OCI-LY1 (cell line): ENCODE measurements at regions not wholly inside any gene's neighbourhood (a gene's known extent, or its start where the extent isn't known, plus 50 kb on each side); places are given as distances from the start of the nearest gene placed in this dataset.
A peak's percentile ranks its signal among the peaks of the same experiment; 100 is the strongest.

ENCODE experiments used
- H2AFZ ChIP-seq: fragments of 200-600 bp; sonication (generic), shearing (Covaris generic); 2 replicates; pipeline ENCODE4 v1.6.0; 2014; ENCODE audit warnings: antibody characterized with exemption, mild to moderate bottlenecking, low read length
- H3F3A ChIP-seq: fragments of 200-600 bp; sonication (generic), shearing (Covaris generic); 2 replicates; pipeline ENCODE4 v1.6.0; 2014; ENCODE audit warnings: mild to moderate bottlenecking, antibody characterized with exemption, low read length, moderate library complexity; ENCODE audit not compliant: insufficient read depth
- H3K27ac ChIP-seq: fragments of 200-600 bp; sonication (generic); 2 replicates; pipeline ENCODE4 v1.5.1; 2014; ENCODE audit warnings: low read length, mixed run types, mild to moderate bottlenecking, low read depth; ENCODE audit not compliant: poor library complexity, severe bottlenecking
- H3K27me3 ChIP-seq: fragments of 200-600 bp; sonication (generic); 2 replicates; pipeline ENCODE4 v1.6.0; 2014; ENCODE audit warnings: antibody characterized with exemption, mild to moderate bottlenecking, low read length, moderate library complexity; ENCODE audit not compliant: insufficient read depth
- H3K36me3 ChIP-seq: fragments of 200-600 bp; sonication (generic); 2 replicates; pipeline ENCODE4 v1.6.1; 2014; ENCODE audit warnings: mild to moderate bottlenecking, antibody characterized with exemption, low read length, moderate library complexity, mixed read lengths; ENCODE audit not compliant: insufficient read depth
- H3K4me1 ChIP-seq: fragments of 200-600 bp; sonication (generic); 2 replicates; pipeline ENCODE4 v1.5.1; 2014; ENCODE audit warnings: mild to moderate bottlenecking, low read length, moderate library complexity; ENCODE audit not compliant: insufficient read depth, severe bottlenecking
- H3K4me2 ChIP-seq: fragments of 200-600 bp; sonication (generic), shearing (Covaris generic); 2 replicates; pipeline ENCODE4 v1.6.1; 2014; ENCODE audit warnings: low read length
- H3K4me3 ChIP-seq: fragments of 200-600 bp; sonication (generic); 2 replicates; pipeline ENCODE4 v1.5.1; 2014; ENCODE audit warnings: low read length, low read depth, mild to moderate bottlenecking, mixed read lengths; ENCODE audit not compliant: poor library complexity, severe bottlenecking
- H3K79me2 ChIP-seq: fragments of 200-600 bp; shearing (Covaris generic); 2 replicates; pipeline ENCODE4 v1.6.1; 2016; ENCODE audit warnings: mixed run types, low read length, mixed read lengths; ENCODE audit not compliant: insufficient read depth
- H3K9ac ChIP-seq: fragments of 200-600 bp; sonication (generic), shearing (Covaris generic); 2 replicates; pipeline ENCODE4 v1.6.1; 2014; ENCODE audit warnings: mild to moderate bottlenecking, low read length, mixed read lengths
- H3K9me2 ChIP-seq: fragments of 200-600 bp; sonication (generic), shearing (Covaris generic); 2 replicates; pipeline ENCODE4 v1.6.1; 2014; ENCODE audit warnings: low read depth, mild to moderate bottlenecking, low read length, mixed read lengths
- H3K9me3 ChIP-seq: fragments of 200-600 bp; shearing (Covaris generic); 2 replicates; pipeline ENCODE4 v1.6.1; 2014; ENCODE audit warnings: low read length, mixed read lengths
- H4K20me1 ChIP-seq: fragments of 200-600 bp; sonication (generic), shearing (Covaris generic); 2 replicates; pipeline ENCODE4 v1.6.0; 2016; ENCODE audit warnings: mild to moderate bottlenecking, low read length; ENCODE audit not compliant: insufficient read depth
- CTCF ChIP-seq: fragments of 200-600 bp; sonication (generic), shearing (Covaris generic); IDR thresholded peaks from 2 replicates; pipeline ENCODE4 v1.5.1; 2017; ENCODE audit warnings: mild to moderate bottlenecking, antibody characterized with exemption, low read length, moderate library complexity, mixed read lengths
- EZH2 ChIP-seq: fragments of 200-600 bp; sonication (generic), shearing (Covaris generic); IDR thresholded peaks from 2 replicates; pipeline ENCODE4 v1.8.0; 2017; ENCODE audit warnings: borderline replicate concordance, mixed run types, mild to moderate bottlenecking, antibody characterized with exemption, low read length, moderate library complexity, mixed read lengths

GRCh38 chr5:117201001-117201400 lies 626.4 kb upstream of the SEMA6A start:
- TF ChIP-seq CTCF: no peak
- Histone ChIP-seq H4K20me1 (no peaks in the 10 kb centered on the region), H3K4me1 (no peaks in the 10 kb centered on the region), H3K9me2 (no peaks in the 10 kb centered on the region), H2AFZ (no peak overlapping the region), H3K27me3 (no peaks in the 10 kb centered on the region), H3K36me3 (no peaks in the 10 kb centered on the region), H3K9ac (no peak overlapping the region), H3K27ac (no peak overlapping the region), H3K4me3 (no peak overlapping the region), H3F3A (no peaks in the 10 kb centered on the region), H3K9me3 (no peaks in the 10 kb centered on the region), H3K79me2 (no peaks in the 10 kb centered on the region), H3K4me2 (no peak overlapping the region)

GRCh38 chr5:117195076-117195475 lies 620.5 kb upstream of the SEMA6A start:
- no peaks in the 10 kb centered on the region for H3K79me2 ChIP-seq
- no peaks in the 10 kb centered on the region for H3K9me3 ChIP-seq
- TF ChIP-seq CTCF (no peak), EZH2 (no peak)
- H4K20me1 ChIP-seq: no peaks in the 10 kb centered on the region
- no peak overlapping the region for H3K9ac ChIP-seq
- no peak overlapping the region for H3K4me2 ChIP-seq
- no peak overlapping the region for H3K4me3 ChIP-seq
- H3K9me2 ChIP-seq: no peaks in the 10 kb centered on the region
- H3K27ac ChIP-seq: no peak overlapping the region
- H2AFZ ChIP-seq: no peak overlapping the region
- no peaks in the 10 kb centered on the region for H3K36me3 ChIP-seq
- H3K27me3 ChIP-seq: no peaks in the 10 kb centered on the region
- no peaks in the 10 kb centered on the region for H3K4me1 ChIP-seq
- no peaks in the 10 kb centered on the region for H3F3A ChIP-seq

DNA sequence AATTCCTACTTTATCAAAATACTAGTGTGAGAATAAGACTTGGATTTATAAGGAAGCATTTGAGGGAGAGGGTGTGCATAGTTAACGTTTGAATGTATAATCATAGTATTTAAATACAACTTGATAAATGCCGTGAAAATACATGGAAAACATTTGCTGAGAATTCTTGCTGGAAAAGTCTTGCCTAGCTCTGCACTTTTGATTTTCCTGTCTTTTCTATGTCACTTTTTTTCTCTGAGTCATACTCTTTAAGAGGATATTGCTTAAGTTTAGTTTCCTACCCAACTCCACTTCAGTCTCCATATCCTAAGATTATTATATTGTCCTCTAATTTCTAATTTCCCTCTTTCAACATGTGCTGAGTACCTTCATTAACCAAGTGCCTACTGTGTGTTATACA lies 616.6 kb upstream of the SEMA6A start:
- Histone ChIP-seq H3K4me2 (no peak overlapping the region), H3K9me3 (no peaks in the 10 kb centered on the region), H3K9me2 (no peaks in the 10 kb centered on the region), H3K79me2 (no peaks in the 10 kb centered on the region), H3F3A (no peaks in the 10 kb centered on the region), H3K27ac (no peak overlapping the region), H4K20me1 (no peaks in the 10 kb centered on the region), H2AFZ (0 out of 2 replicates have a peak overlapping the region, but pooled peaks have one; percentile 46), H3K4me1 (no peaks in the 10 kb centered on the region), H3K4me3 (no peak overlapping the region), H3K27me3 (no peaks in the 10 kb centered on the region), H3K9ac (no peak overlapping the region), H3K36me3 (no peaks in the 10 kb centered on the region)
- TF ChIP-seq CTCF (no peak), EZH2 (no peak)
